Mononuclear cell (primary cell): ENCODE measurements at regions not wholly inside any gene's neighbourhood (a gene's known extent, or its start where the extent isn't known, plus 50 kb on each side); places are given as distances from the start of the nearest gene placed in this dataset.

Experiments used
- H3K27me3 ChIP-seq: 2 replicates; pipeline ENCODE4 v1.6.0; 2011; ENCODE audit warnings: low read length, control low read depth; ENCODE audit not compliant: insufficient read depth
- H3K4me1 ChIP-seq: 2 replicates; pipeline ENCODE4 v1.5.1; 2011; ENCODE audit warnings: mild to moderate bottlenecking, low read length, control low read depth; ENCODE audit not compliant: insufficient read depth
- H3K4me3 ChIP-seq: 2 replicates; pipeline ENCODE4 v1.5.1; 2011; ENCODE audit warnings: mild to moderate bottlenecking, low read length, moderate library complexity
- H3K9me3 ChIP-seq: 2 replicates; pipeline ENCODE4 v1.5.1; 2011; ENCODE audit warnings: low read depth, mild to moderate bottlenecking, control low read depth, low read length

DNA sequence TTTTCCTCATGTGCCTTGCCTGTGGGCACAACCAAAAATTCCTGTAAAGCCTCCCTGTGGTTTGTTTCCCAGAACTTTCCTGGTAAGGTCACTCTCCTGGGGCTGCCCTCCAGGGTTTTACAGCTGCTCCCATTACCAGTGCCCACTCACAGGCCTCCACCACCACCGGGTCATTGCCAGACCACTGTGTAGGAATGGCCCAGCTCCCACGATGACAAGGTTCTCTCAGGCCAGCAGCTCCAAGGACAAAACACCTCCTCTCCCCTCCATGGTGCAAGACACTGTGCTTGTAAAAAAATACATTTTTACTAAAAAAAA is 96.1 kb upstream of the AKIP1 start:
- H3K9me3 ChIP-seq = no peaks in the 10 kb centered on the region
- no peaks in the 10 kb centered on the region for H3K27me3 ChIP-seq

DNA sequence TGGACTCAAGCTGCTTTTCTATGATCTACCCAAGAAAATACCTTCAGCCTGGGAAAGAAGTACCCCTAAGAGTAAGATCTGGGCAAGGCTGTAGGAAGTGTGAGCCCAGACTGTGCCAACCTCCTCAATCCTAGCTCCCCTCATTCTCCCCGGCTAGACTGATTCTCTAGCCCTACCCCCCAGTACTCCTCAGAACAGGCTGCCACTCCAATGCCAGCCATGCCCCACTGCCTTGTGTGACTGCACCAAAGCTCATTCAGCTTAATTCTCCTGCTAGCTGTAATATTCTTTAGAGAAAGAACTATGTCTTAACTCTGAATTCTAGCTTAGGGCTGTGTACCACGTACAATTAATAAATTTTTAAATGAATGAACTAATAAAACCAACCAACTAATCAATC is 92.6 kb upstream of the AKIP1 start:
- Histone ChIP-seq H3K4me3 (no peak overlapping the region), H3K27me3 (no peaks in the 10 kb centered on the region), H3K9me3 (no peaks in the 10 kb centered on the region), H3K4me1 (peaks cover 5% of the 10 kb centered on the region)

More for the DNA sequence above, 96.1 kb upstream of the AKIP1 start:
- no peak overlapping the region for H3K4me3 ChIP-seq
- H3K4me1 ChIP-seq = peaks cover 20% of the 10 kb centered on the region

DNA sequence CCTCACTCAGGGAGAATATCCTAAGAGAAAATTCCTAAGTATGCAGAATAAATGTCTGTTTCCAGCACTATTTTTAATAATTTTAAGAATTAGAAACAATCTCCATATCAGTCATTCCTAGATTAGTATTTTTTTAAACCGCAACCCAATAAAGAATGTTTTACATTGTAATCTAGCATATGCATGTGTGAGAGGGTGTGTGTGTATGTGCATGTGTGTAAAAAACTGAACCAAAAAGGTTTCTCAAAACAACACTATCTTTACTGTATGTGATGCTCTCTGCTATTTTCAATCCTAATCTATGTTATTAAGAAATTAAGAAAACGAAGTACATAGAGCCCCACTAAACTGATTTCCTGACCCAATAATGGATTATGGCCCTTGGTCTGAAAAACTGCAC is 90.6 kb upstream of the AKIP1 start:
- no peaks in the 10 kb centered on the region for H3K9me3 ChIP-seq
- no peak overlapping the region for H3K4me3 ChIP-seq
- H3K4me1 ChIP-seq = no peaks in the 10 kb centered on the region
- H3K27me3 ChIP-seq = no peaks in the 10 kb centered on the region

DNA sequence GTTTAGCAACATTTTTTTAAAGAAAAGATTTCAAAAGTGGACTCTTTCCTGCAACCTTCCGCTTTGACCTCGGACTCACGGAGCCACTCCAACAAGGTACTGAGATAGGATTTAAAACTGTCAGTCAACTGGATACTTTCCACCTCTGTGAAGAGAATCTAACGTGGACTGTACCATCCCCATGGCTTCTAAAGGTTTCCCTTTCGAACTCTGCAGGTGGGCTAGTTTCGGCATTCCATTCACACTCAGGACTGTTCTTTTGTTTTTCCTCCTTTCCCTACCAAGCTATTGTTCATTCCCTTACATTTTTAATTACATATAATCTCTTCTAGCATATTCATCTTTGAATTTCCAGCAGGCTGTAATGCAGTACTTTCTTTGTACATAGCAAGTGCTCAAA is 88.5 kb upstream of the AKIP1 start:
- Histone ChIP-seq H3K4me1 (peaks cover 5% of the 10 kb centered on the region), H3K4me3 (no peak overlapping the region), H3K9me3 (no peaks in the 10 kb centered on the region), H3K27me3 (no peaks in the 10 kb centered on the region)

DNA sequence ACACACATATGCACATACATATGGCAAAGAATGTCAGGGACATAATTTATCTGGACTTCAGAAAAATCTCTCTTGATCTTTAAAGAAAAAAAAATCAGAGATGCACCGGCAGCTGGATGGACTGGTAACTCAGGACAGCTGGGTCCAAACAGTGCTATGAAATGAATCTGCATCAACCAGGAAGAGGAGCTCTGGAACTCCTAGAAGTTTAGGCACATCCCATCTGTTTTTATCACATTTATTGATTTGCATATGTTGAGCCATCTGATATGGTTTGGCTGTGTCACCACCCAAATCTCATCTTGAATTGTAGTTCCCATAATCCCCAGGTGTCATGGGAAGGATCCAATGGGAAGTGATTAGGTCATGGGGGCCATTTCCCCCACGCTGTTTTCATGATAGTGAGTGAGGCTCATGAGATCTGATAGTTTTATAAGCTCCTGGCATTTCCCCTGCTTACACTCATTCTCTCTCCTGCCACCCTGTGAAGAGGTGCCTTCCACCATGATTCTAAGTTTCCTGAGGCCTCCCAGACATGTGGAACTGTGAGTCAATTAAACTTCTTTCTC is 87.7 kb upstream of the AKIP1 start:
- Histone ChIP-seq H3K4me1 (peaks cover 12% of the 10 kb centered on the region), H3K27me3 (no peaks in the 10 kb centered on the region), H3K9me3 (no peaks in the 10 kb centered on the region), H3K4me3 (no peak overlapping the region)

DNA sequence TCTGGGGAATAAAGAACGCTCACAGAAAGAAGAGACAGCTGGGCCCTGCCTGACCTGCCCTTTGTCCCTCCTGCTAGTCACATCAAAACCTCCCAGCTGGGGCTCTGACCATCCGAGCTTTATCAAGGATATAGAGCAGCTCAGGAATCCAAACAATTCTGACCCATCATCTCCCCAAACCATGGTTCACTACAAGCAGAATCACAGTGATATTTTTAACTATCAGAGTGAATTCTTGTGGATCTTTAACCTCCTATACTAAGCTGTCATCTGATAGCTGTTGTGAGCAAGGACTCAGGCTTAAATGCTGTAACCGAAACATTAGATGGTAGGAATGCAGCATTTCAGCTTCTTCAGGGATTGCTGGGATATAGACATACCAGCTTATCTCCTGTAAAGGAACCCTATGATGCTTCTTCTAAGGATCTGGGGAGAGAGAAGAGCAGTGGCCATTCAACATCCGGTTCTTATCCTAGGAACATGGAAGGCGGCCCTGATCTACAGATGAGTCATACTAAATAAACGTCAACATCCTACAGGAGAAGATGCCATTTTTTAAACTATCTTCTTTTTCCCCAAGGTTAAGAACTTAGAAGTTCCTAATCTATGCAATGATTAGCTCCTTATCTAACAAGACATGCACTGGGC is 84.7 kb upstream of the AKIP1 start:
- H3K4me1 ChIP-seq = peaks cover 19% of the 10 kb centered on the region
- H3K4me3 ChIP-seq = no peak overlapping the region
- H3K9me3 ChIP-seq = no peaks in the 10 kb centered on the region
- no peaks in the 10 kb centered on the region for H3K27me3 ChIP-seq

DNA sequence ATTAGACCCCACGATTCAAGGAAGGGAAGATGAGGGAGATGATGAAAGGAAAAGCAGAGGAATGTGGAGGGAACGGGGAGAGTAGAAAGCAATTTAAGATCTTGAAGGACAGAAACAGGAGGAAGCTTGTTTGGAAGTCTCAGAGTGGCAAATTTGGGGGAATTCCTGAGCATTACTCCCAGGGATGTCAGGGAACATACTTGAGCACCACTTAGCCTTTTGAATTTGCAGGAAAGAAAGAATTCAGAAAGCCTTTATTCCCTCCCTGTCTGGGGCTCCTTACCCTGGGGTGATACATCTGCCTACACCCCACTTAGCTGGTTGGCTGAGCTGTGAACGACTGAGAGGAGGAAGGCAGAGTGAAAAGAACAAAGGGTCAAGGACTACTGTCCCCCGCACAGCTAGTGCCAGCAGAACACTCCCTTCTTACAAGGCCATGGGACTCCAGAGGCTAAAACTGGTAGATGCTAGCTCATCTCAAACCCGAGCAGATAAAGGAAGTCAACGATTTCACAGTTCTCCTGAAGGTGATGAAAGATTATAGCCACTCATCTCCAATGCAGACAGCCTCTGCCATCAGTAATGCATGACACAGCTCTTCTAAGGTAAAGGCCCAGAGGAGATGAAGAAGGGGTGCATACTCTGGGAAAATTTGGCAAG is 84.0 kb upstream of the AKIP1 start:
- H3K4me1 ChIP-seq = peaks cover 19% of the 10 kb centered on the region

DNA sequence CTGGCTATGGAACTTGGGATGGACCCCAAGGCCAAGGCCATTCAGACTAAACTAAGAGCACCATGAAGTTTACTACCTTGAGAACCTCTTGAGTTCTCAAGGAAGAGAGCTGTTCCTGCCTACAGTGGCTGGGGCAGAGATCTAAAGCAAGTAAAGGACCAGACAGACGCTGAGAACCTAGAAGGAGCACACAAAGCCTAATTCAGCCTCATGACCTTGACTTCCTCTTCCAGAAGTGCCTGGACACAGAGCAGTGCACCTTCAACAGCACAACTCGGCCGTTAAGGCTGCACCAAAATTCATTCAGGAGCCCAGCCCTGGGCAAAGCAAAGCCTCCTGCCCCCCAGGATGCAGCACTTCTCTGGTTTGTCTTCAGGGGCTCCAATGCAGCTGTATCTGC is 82.9 kb upstream of the AKIP1 start:
- Histone ChIP-seq H3K4me1 (peaks cover 19% of the 10 kb centered on the region), H3K4me3 (no peak overlapping the region), H3K27me3 (no peaks in the 10 kb centered on the region), H3K9me3 (no peaks in the 10 kb centered on the region)

More for the DNA sequence above, 84.0 kb upstream of the AKIP1 start:
- Histone ChIP-seq H3K27me3 (no peaks in the 10 kb centered on the region), H3K4me3 (no peak overlapping the region), H3K9me3 (no peaks in the 10 kb centered on the region)

DNA sequence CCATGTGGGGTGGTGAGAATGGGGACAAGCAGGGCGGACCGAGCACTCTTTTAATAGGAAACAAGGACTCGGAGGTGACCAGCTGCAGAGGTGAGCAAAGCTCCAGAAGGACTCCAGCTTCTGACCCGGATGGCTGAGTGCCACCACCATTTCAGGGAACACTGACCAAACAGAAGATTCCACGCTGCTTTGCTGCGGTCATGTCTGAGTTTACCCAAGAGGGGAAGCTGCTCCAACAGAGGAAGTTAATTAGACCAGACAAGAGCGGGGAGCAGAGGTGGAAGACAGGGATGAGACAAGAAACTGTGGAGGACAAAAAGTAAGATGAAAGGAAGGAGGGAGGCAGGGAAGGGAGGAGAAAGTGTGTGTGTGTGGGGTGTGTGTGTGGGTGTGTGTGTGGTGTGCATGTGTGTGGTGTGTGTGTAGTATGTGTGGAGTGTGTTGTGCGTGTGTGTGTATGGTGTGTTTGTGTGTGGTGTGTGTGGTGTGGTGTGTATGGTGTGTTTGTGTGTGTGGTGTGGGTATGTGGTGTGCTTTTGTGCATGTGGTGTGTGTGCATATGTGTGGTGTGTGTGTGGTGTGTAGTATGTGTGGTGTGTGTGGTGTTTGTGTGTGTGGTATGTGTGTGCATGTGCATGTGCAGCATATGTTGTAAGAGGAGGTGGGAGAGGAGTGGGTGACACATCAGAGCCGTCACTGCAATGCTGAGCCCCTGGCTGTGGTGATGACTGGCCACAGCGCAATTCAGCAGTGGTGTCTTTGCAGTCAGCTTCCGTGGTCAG is 82.2 kb upstream of the AKIP1 start:
- Histone ChIP-seq H3K9me3 (no peaks in the 10 kb centered on the region), H3K4me3 (no peak overlapping the region), H3K27me3 (no peaks in the 10 kb centered on the region), H3K4me1 (peaks cover 19% of the 10 kb centered on the region)

DNA sequence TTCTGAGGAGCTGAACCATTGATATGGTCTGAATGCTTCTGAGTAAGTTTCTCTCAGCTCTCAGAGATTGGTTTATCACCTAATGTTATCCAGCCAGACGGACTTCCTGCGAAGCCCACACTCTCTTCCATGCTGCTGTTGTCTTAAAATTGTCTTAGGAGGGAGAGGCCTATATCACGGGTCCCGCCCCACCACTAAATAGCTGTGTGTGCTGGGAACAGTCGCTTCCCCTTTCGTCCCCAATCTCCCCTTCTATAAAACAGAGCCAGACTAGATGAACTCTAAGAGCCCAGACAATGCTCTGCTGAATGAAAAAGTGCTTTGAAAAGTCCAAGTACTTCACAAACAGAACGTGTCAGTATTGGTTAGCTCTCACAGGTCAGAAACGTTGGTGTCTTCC is 81.4 kb upstream of the AKIP1 start:
- no peak overlapping the region for H3K4me3 ChIP-seq
- H3K9me3 ChIP-seq = no peaks in the 10 kb centered on the region
- no peaks in the 10 kb centered on the region for H3K27me3 ChIP-seq
- H3K4me1 ChIP-seq = peaks cover 19% of the 10 kb centered on the region

DNA sequence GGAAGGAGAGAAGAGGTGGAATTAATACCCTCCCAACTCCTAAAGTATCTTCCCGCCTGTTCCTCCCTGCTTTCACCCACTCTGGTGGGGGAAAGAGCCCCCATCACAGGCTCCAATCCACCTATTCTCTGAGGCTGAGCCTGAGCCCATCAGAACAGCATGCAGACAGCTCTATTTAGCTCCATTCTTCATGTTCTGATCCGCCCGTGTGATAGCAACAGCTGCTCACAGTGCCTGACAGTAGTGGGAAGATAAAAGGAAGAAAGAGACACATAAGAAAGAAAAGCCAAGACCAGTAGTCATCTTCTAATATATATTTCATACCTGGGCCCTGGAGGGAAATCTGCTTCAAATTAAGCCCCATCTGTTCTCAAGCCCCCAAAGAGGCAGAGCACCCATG is 80.3 kb upstream of the AKIP1 start:
- H3K9me3 ChIP-seq = no peaks in the 10 kb centered on the region
- H3K4me1 ChIP-seq = peaks cover 19% of the 10 kb centered on the region
- no peak overlapping the region for H3K4me3 ChIP-seq
- no peaks in the 10 kb centered on the region for H3K27me3 ChIP-seq

DNA sequence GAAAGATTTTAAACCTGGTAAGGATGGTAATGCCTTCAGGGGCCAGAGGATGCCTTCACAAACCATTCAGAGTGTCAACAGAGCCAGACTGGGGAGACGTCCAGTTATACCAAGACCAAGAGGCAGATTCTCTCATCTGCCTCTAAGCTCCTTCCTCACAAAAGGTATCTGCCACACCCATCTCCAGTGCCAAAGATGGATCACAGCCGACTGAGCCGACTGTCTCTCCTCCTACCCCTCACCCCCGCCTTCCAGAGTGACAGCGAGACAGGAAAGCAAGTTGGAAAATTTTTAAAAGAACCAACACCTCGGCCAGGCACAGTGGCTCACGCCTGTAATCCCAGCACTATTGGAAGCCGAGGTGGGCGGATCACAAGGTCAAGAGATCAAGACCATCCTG is 79.1 kb upstream of the AKIP1 start:
- H3K4me1 ChIP-seq = peaks cover 19% of the 10 kb centered on the region
- H3K9me3 ChIP-seq = no peaks in the 10 kb centered on the region
- H3K4me3 ChIP-seq = no peak overlapping the region

DNA sequence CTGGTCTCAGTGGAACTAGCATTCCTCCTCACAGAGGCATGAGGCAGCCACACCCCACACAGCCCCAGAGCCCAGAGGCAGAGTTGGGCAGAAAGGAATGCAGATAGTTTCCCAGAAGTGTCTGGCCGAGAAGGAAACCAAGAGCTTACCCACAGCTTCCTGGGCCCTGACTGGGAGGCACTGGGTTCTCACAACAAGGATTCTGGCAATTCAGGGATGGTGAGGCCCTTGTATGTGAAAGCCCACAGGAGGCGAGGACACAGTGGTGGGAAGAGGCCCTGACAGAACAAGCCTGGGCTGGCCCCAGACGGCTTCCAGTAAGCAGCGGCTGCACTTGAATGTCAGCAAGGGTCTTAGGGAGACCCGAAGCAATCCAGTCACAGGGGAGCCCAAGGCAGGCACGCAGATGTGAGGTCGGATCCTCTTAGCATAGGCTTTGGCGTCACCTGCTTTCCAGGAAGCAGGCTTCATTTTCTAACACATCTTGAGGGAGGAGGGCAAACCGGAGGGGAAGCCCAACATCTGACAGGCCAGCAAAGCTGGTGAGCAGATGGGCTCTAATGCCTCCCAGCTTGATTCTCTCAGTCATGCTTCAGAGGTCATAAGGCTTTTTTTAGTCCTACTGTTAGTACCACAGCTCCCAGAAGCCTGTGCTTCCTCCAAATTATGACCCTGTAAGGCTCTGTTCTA is 78.3 kb upstream of the AKIP1 start:
- Histone ChIP-seq H3K4me3 (no peak overlapping the region), H3K27me3 (no peaks in the 10 kb centered on the region), H3K9me3 (no peaks in the 10 kb centered on the region), H3K4me1 (peaks cover 11% of the 10 kb centered on the region)

More for the DNA sequence above, 79.1 kb upstream of the AKIP1 start:
- no peaks in the 10 kb centered on the region for H3K27me3 ChIP-seq

DNA sequence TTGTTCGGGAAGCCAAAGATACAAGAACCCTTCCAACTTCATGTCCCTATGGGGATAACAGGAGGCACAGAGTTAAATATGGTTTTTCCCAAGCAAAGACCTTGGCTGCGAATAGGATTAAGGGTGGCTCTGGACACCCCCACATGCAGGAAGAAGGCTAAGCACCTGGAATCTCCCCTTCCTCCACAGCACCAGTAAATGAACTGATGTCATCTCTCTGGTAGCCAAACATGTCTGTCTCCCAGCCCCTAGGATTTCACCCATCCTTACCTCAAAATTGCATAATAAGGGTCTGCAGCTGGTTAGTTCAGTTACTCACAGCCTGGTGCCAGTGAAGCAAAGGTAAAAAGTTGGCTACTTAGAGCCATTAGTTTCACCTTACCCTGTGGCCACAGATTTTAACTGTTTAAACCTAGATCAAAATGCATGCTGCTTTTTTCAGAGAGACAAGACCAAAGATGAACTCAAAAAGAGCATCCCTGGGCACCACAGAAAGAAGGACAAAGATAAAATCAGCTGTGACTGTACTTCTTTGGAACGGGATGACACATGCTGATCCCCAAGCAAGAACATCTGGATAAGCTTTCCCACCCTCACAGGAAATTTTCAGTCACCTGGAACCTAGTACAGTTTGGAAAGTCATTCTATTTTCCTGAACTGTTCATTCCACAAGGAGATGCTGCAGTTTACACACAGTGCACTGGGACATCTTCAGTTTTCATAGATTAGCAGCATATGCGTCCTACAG is 77.2 kb upstream of the AKIP1 start:
- no peaks in the 10 kb centered on the region for H3K9me3 ChIP-seq
- peaks cover 3% of the 10 kb centered on the region for H3K4me1 ChIP-seq
- no peak overlapping the region for H3K4me3 ChIP-seq
- H3K27me3 ChIP-seq = no peaks in the 10 kb centered on the region
